NOMO-1 treated with DMSO at 0.1 percent for 48 hours (cell line): ENCODE measurements at regions not wholly inside any gene's neighbourhood (a gene's known extent, or its start where the extent isn't known, plus 50 kb on each side); places are given as distances from the start of the nearest gene placed in this dataset.

ENCODE experiments used
- DNase-seq: peaks from one replicate; lab custom pipeline; 2025; ENCODE audit not compliant: unreplicated experiment; lab: John Stamatoyannopoulos, UW

- DNase-seq: no peak
Observed at GRCh38 chr5:74360535-74361210, 279.9 kb downstream of the ENC1 start.

- DNase-seq: no peak
Observed at GRCh38 chr5:74357827-74358226, 282.7 kb downstream of the ENC1 start.

- no peak for DNase-seq
Observed at GRCh38 chr5:74356009-74356695, 284.4 kb downstream of the ENC1 start.

- DNase-seq: no peak
Observed at GRCh38 chr5:74355041-74355824, 285.3 kb downstream of the ENC1 start.

- no peak for DNase-seq
Observed at GRCh38 chr5:74352256-74352655, 288.3 kb downstream of the ENC1 start.

GRCh38 chr5:74342948-74343682 is 297.4 kb downstream of the ENC1 start:
- DNase-seq: no peak

- no peak for DNase-seq
Observed at GRCh38 chr5:74342182-74342581, 298.3 kb downstream of the ENC1 start.

GRCh38 chr5:74341221-74341620 is 299.3 kb downstream of the ENC1 start:
- no peak for DNase-seq

GRCh38 chr5:74340476-74340875 is 300.1 kb downstream of the ENC1 start:
- no peak for DNase-seq

GRCh38 chr5:74337984-74338310 is 302.6 kb downstream of the ENC1 start:
- DNase-seq: no peak

GRCh38 chr5:74337254-74337983 is 303.1 kb downstream of the ENC1 start:
- no peak for DNase-seq

- no peak for DNase-seq
Observed at GRCh38 chr5:74336297-74336696, 304.2 kb downstream of the ENC1 start.

GRCh38 chr5:74334762-74335384 is 305.7 kb downstream of the ENC1 start:
- no peak for DNase-seq

- no peak for DNase-seq
Observed at GRCh38 chr5:74334062-74334761, 306.3 kb downstream of the ENC1 start.

GRCh38 chr5:74333430-74333829 is 307.1 kb downstream of the ENC1 start:
- DNase-seq: no peak

- no peak for DNase-seq
Observed at GRCh38 chr5:74332682-74333081, 307.8 kb downstream of the ENC1 start.

GRCh38 chr5:74332006-74332405 is 308.5 kb downstream of the ENC1 start:
- no peak for DNase-seq

GRCh38 chr5:74328221-74328630 is 312.3 kb downstream of the ENC1 start:
- DNase-seq: no peak

- DNase-seq: no peak
Observed at GRCh38 chr5:74327339-74327685, 313.2 kb downstream of the ENC1 start.
